Vagina (tissue), 2 donors: ENCODE measurements at regions not wholly inside any gene's neighbourhood (a gene's known extent, or its start where the extent isn't known, plus 50 kb on each side); places are given as distances from the start of the nearest gene placed in this dataset.

Experiments
- CTCF ChIP-seq, 3 experiments: fragments of 450-650 bp in 2 of 3; fragments of 200-600 bp in 1 of 3; sonication (generic) in 1 of 3; IDR thresholded peaks; one replicate each; pipeline ENCODE4 v1.5.1; 2017 to 2019; ENCODE audit warnings: antibody characterized with exemption in 3 of 3, mild to moderate bottlenecking in 2 of 3, moderate library complexity in 2 of 3
- POLR2A ChIP-seq, 2 donors: fragments of 450-650 bp; IDR thresholded peaks; one replicate each; pipeline ENCODE4 v1.6.1; 2017; ENCODE audit warnings: antibody characterized with exemption in 2 of 2, mild to moderate bottlenecking in 2 of 2, moderate library complexity in 2 of 2

GRCh38 chr9:27924502-27924901 lies 351.2 kb upstream of the C9orf72 start:
- TF ChIP-seq POLR2A (IDR thresholded peaks at IDR 0.05), result no peak
- TF ChIP-seq CTCF (IDR thresholded peaks at IDR 0.05), result no peak
